ENCODE measurements at regions not wholly inside any gene's neighbourhood (a gene's known extent, or its start where the extent isn't known, plus 50 kb on each side); places are given as distances from the start of the nearest gene placed in this dataset.

DNA sequence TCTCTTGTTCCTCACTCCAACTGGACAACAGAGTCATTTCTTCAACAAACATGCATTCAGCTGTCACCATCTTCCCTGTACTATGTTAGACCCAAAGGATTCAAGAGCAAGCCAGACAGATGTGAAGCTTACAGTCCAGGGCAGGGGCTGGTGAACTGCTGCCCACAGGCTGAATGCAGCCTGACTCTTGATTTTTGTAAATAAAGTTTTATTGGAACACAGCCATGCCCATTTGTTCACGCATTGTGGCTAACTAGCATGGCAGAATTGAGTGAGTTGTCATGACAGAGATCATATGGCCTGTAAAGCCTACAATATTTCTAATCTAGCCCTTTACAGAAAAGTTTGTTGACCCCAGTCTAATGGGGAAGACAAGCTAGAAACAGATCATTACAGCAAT is 208.7 kb downstream of the EMX2 start:
- Mint-ChIP-seq H3K4me3 (ENCODE audit: unreplicated experiment) (no peak overlapping the region), H3K4me1 (ENCODE audit: low read depth) (no peaks in the 10 kb centered on the region), H3K9me3 (ENCODE audit: low read depth) (no peaks in the 10 kb centered on the region), H3K27me3 (ENCODE audit: low read depth) (peaks cover 16% of the 10 kb centered on the region), H3K27ac (ENCODE audit: unreplicated experiment) (no peak overlapping the region), H3K36me3 (ENCODE audit: low read depth) (no peaks in the 10 kb centered on the region)
- DNase-seq (ENCODE audit: low spot score): no peak
- TF ChIP-seq, protein P1, sequence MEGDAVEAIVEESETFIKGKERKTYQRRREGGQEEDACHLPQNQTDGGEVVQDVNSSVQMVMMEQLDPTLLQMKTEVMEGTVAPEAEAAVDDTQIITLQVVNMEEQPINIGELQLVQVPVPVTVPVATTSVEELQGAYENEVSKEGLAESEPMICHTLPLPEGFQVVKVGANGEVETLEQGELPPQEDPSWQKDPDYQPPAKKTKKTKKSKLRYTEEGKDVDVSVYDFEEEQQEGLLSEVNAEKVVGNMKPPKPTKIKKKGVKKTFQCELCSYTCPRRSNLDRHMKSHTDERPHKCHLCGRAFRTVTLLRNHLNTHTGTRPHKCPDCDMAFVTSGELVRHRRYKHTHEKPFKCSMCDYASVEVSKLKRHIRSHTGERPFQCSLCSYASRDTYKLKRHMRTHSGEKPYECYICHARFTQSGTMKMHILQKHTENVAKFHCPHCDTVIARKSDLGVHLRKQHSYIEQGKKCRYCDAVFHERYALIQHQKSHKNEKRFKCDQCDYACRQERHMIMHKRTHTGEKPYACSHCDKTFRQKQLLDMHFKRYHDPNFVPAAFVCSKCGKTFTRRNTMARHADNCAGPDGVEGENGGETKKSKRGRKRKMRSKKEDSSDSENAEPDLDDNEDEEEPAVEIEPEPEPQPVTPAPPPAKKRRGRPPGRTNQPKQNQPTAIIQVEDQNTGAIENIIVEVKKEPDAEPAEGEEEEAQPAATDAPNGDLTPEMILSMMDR (IDR thresholded peaks at IDR 0.05): no peak

DNA sequence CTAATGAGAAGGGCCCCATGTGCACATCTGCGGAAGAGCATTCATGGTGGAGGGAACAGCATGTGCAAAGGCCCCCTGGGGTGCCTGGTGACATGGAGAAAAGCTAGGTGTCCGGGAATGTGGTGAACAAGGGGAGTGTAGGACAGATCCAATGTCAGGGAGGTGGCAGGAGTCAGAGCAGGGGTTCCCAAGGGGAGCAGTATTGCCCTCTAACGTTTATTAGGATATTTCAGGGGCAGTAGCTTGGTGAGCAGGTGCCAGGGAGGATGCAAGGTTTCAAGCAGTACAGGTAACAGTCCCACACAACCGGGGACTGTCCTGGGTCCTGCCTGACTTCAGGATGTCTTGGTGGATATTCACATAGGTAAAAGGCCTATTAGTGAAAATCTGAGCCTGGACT is 209.6 kb downstream of the EMX2 start:
- H3K4me3 Mint-ChIP-seq (ENCODE audit: unreplicated experiment): no peak overlapping the region
- H3K36me3 Mint-ChIP-seq (ENCODE audit: low read depth): no peaks in the 10 kb centered on the region
- H3K27ac Mint-ChIP-seq (ENCODE audit: unreplicated experiment): no peak overlapping the region
- H3K27me3 Mint-ChIP-seq (ENCODE audit: low read depth): peaks cover 14% of the 10 kb centered on the region
- DNase-seq (ENCODE audit: low spot score): no peak
- peaks cover 2% of the 10 kb centered on the region for H3K4me1 Mint-ChIP-seq (ENCODE audit: low read depth)
- H3K9me3 Mint-ChIP-seq (ENCODE audit: low read depth): no peaks in the 10 kb centered on the region
- TF ChIP-seq, protein P1 (IDR thresholded peaks at IDR 0.05): no peak

GRCh38 chr10:117754770-117755658 is 212.5 kb downstream of the EMX2 start:
- TF ChIP-seq, protein P1 (IDR thresholded peaks at IDR 0.05): no peak
- peaks cover 3% of the 10 kb centered on the region for H3K9me3 Mint-ChIP-seq (ENCODE audit: low read depth)

DNA sequence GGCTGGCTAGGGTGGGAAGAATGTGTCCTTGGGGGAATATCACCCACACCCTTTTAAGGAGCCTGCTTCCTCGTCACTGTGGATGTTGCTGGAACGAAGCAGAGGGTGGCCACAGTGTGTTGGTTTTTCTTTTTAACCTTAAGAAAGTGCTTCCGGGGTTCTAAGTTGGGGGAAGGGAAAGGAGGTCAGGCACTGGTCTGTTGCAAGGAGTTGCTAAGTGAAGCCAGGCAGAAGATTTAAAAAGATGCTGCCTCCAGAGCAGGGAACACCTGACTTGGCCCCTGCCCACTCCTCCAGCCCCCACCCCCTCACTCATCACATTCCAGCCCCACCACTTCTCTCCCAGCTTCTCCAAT is 213.1 kb downstream of the EMX2 start:
- Mint-ChIP-seq H3K4me1 (ENCODE audit: low read depth) (peaks cover 4% of the 10 kb centered on the region), H3K9me3 (ENCODE audit: low read depth) (peaks cover 3% of the 10 kb centered on the region), H3K27ac (ENCODE audit: unreplicated experiment) (no peak overlapping the region), H3K4me3 (ENCODE audit: unreplicated experiment) (no peak overlapping the region), H3K27me3 (ENCODE audit: low read depth) (peaks cover 14% of the 10 kb centered on the region), H3K36me3 (ENCODE audit: low read depth) (no peaks in the 10 kb centered on the region)
- TF ChIP-seq, protein P1 (IDR thresholded peaks at IDR 0.05): no peak
- no peak for DNase-seq (ENCODE audit: low spot score)

More at GRCh38 chr10:117754770-117755658, 212.5 kb downstream of the EMX2 start:
- H3K27ac Mint-ChIP-seq (ENCODE audit: unreplicated experiment): no peak overlapping the region
- no peaks in the 10 kb centered on the region for H3K36me3 Mint-ChIP-seq (ENCODE audit: low read depth)
- H3K4me1 Mint-ChIP-seq (ENCODE audit: low read depth): peaks cover 4% of the 10 kb centered on the region
- no peak overlapping the region for H3K4me3 Mint-ChIP-seq (ENCODE audit: unreplicated experiment)
- peaks cover 14% of the 10 kb centered on the region for H3K27me3 Mint-ChIP-seq (ENCODE audit: low read depth)
- DNase-seq (ENCODE audit: low spot score): no peak

DNA sequence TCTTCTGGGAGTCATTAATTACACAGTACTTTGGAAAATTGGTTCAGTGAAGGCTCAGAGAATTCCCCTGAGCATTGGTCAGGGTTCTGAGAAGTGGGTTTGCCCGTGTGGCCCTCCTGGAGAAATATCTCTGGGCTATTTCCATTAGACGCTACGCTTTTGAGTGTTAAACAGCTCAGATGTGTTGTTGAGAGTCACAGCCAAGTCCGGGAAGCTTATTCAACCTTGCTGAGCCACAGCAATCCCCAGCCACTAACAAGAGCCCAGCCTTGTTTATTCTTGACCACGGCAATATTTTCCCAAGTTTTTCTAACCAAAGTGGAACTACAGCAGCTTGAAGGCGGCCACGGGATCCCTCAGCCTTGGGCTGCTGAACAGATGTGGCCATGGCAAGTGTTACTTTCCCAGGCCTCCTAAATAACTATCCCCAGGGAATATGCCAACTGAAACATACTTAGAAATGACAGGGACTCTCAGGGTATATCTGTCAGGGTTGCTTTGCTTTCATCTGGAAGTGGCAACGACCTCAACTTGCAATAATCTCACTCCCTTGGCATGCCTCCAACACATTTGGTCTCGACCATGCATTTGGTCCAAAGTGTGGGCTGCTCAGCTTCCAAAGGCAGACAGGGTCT is 214.7 kb downstream of the EMX2 start:
- Mint-ChIP-seq H3K36me3 (ENCODE audit: low read depth) (no peaks in the 10 kb centered on the region), H3K4me1 (ENCODE audit: low read depth) (peaks cover 7% of the 10 kb centered on the region), H3K27me3 (ENCODE audit: low read depth) (peaks cover 17% of the 10 kb centered on the region), H3K27ac (ENCODE audit: unreplicated experiment) (no peak overlapping the region), H3K4me3 (ENCODE audit: unreplicated experiment) (no peak overlapping the region), H3K9me3 (ENCODE audit: low read depth) (peaks cover 3% of the 10 kb centered on the region)
- TF ChIP-seq, protein P1 (IDR thresholded peaks at IDR 0.05): no peak
- DNase-seq (ENCODE audit: low spot score): no peak
